ENCODE measurements at regions not wholly inside any gene's neighbourhood (a gene's known extent, or its start where the extent isn't known, plus 50 kb on each side); places are given as distances from the start of the nearest gene placed in this dataset.
"Not testable (repeated sequence)": the region's sequence is repeated elsewhere in the genome, so short reads cannot be mapped to it uniquely, and the experiment has no call there.

DNA sequence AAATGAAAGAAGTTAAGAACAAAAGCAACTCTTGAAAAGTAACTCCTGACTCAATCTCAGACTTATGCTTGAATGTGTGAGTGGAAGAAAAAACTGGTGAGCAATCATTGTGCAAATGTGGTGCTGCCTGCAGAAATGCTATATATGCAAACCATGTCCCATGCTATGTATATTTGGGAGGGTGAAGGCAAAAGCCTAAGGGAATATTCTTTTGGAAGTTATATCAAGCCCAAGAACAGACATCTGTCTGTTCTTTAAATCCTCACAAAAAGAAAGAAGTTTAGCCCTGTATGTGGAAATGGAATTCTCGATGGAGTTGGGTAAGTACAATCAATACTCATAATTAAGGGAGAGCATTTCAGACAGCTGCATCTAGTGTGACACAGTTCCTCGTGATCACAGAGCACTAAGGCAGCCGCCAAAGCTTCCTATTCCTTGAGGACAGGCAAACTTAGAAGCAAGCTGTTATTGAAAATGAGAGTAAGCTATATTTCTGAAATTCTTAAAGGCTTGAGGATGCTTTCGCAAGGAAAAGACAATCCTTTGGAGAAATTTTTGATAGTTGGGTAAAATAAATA is 406.5 kb upstream of the CHORDC1 start:
- TF ChIP-seq, protein P1, sequence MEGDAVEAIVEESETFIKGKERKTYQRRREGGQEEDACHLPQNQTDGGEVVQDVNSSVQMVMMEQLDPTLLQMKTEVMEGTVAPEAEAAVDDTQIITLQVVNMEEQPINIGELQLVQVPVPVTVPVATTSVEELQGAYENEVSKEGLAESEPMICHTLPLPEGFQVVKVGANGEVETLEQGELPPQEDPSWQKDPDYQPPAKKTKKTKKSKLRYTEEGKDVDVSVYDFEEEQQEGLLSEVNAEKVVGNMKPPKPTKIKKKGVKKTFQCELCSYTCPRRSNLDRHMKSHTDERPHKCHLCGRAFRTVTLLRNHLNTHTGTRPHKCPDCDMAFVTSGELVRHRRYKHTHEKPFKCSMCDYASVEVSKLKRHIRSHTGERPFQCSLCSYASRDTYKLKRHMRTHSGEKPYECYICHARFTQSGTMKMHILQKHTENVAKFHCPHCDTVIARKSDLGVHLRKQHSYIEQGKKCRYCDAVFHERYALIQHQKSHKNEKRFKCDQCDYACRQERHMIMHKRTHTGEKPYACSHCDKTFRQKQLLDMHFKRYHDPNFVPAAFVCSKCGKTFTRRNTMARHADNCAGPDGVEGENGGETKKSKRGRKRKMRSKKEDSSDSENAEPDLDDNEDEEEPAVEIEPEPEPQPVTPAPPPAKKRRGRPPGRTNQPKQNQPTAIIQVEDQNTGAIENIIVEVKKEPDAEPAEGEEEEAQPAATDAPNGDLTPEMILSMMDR (IDR thresholded peaks at IDR 0.05; ENCODE audit: unreplicated experiment) = no peak
- no peaks in the 10 kb centered on the region for H3K4me1 Mint-ChIP-seq (ENCODE audit: unreplicated experiment)

GRCh38 chr11:90614318-90614717 is 391.5 kb upstream of the CHORDC1 start:
- Mint-ChIP-seq H3K4me1 (ENCODE audit: unreplicated experiment) (no peaks in the 10 kb centered on the region), H3K36me3 (ENCODE audit: low read depth, unreplicated experiment) (no peaks in the 10 kb centered on the region), H3K9me3 (ENCODE audit: unreplicated experiment) (no peaks in the 10 kb centered on the region), H3K27me3 (ENCODE audit: unreplicated experiment) (no peaks in the 10 kb centered on the region), H3K4me3 (ENCODE audit: unreplicated experiment) (no peak overlapping the region), H3K27ac (ENCODE audit: unreplicated experiment) (no peak overlapping the region)
- no peak for DNase-seq (ENCODE audit: low spot score)
- TF ChIP-seq, protein P1 (IDR thresholded peaks at IDR 0.05; ENCODE audit: unreplicated experiment) = no peak

More for the DNA sequence above, 406.5 kb upstream of the CHORDC1 start:
- H3K27me3 Mint-ChIP-seq (ENCODE audit: unreplicated experiment) = no peaks in the 10 kb centered on the region
- no peak overlapping the region for H3K27ac Mint-ChIP-seq (ENCODE audit: unreplicated experiment)
- no peak for DNase-seq (ENCODE audit: low spot score)
- H3K36me3 Mint-ChIP-seq (ENCODE audit: low read depth, unreplicated experiment) = no peaks in the 10 kb centered on the region
- no peaks in the 10 kb centered on the region for H3K9me3 Mint-ChIP-seq (ENCODE audit: unreplicated experiment)
- H3K4me3 Mint-ChIP-seq (ENCODE audit: unreplicated experiment) = no peak overlapping the region

DNA sequence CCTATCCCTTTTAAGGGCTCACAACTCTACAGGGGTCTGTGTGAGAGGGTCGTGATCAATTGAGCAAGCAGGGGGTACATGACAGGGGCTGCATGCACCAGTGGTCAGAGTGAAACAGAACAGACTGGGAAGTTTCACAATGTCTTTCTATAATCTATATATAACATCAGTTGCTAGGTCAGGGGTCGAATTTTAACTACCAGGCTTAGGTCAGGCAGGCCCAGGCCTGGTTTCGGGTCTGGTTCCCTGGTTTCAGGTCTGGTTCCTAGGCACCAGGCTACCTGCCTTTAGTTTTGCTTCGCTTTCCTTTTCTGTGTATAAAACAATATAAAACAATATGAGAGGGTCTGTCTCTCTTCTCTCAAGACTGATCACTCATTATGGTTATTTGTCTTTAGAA is 390.2 kb upstream of the CHORDC1 start:
- H3K9me3 Mint-ChIP-seq (ENCODE audit: unreplicated experiment); H3K36me3 Mint-ChIP-seq (ENCODE audit: low read depth, unreplicated experiment); DNase-seq (ENCODE audit: low spot score); H3K27ac Mint-ChIP-seq (ENCODE audit: unreplicated experiment); H3K27me3 Mint-ChIP-seq (ENCODE audit: unreplicated experiment); H3K4me3 Mint-ChIP-seq (ENCODE audit: unreplicated experiment); H3K4me1 Mint-ChIP-seq (ENCODE audit: unreplicated experiment): not testable (repeated sequence)

- Mint-ChIP-seq H3K36me3 (ENCODE audit: low read depth, unreplicated experiment) (no peaks in the 10 kb centered on the region), H3K27me3 (ENCODE audit: unreplicated experiment) (no peaks in the 10 kb centered on the region), H3K4me3 (ENCODE audit: unreplicated experiment) (no peak overlapping the region), H3K27ac (ENCODE audit: unreplicated experiment) (no peak overlapping the region), H3K9me3 (ENCODE audit: unreplicated experiment) (no peaks in the 10 kb centered on the region), H3K4me1 (ENCODE audit: unreplicated experiment) (no peaks in the 10 kb centered on the region)
- DNase-seq (ENCODE audit: low spot score) = no peak
- TF ChIP-seq, protein P1 (IDR thresholded peaks at IDR 0.05; ENCODE audit: unreplicated experiment) = no peak
These were observed 383.9 kb upstream of the CHORDC1 start for GRCh38 chr11:90606721-90607120.

DNA sequence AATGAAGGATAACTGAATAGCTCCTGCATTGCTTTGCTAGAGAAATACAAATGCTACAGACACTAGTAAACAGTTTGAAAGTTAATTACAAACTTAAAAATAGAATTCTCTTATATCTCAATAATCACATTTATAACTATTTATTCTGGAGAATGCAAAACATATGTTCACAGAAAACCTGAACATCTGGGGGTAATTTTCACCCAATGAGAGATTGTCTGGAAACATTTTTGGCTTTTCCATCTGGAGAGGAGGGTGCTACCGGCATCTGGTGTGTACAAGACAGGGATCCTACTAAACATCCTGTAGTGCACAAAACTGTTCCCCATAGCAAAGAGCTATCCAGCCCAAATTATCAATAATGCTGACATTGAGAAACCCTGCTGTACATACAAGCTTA is 378.4 kb upstream of the CHORDC1 start:
- Mint-ChIP-seq H3K4me3 (ENCODE audit: unreplicated experiment) (no peak overlapping the region), H3K9me3 (ENCODE audit: unreplicated experiment) (no peaks in the 10 kb centered on the region), H3K27me3 (ENCODE audit: unreplicated experiment) (no peaks in the 10 kb centered on the region), H3K36me3 (ENCODE audit: low read depth, unreplicated experiment) (no peaks in the 10 kb centered on the region), H3K4me1 (ENCODE audit: unreplicated experiment) (no peaks in the 10 kb centered on the region), H3K27ac (ENCODE audit: unreplicated experiment) (no peak overlapping the region)
- DNase-seq (ENCODE audit: low spot score) = no peak
- TF ChIP-seq, protein P1 (IDR thresholded peaks at IDR 0.05; ENCODE audit: unreplicated experiment) = no peak
